Dedifferentiated amniotic fluid mesenchymal stem cell (primary cell): ENCODE measurements at regions not wholly inside any gene's neighbourhood (a gene's known extent, or its start where the extent isn't known, plus 50 kb on each side); places are given as distances from the start of the nearest gene placed in this dataset.

ENCODE experiments used
- DNase-seq: peaks from one replicate; pipeline ENCODE4 v3.0.0-alpha.2; 2016; ENCODE audit errors: extremely low spot score

DNA sequence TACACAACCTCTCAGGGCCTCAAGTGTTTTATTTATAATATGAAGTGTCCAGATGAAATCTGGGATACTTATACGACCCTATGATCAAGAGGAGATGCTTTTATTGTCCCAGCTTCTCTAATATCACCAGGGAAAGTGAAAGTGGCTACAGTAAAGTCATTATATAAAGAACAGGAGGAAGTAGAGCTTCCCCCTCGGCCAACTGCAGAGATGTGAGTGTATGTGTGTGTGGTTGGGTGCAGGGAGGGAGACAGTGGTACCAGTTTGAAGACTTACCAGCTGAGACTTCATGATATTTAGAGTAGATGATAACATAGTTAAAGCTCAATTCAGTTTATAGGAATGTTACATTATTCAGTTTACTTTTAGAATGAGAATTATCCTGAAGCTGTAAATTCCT lies 373.6 kb upstream of the DDI1 start:
- no peak for DNase-seq

DNA sequence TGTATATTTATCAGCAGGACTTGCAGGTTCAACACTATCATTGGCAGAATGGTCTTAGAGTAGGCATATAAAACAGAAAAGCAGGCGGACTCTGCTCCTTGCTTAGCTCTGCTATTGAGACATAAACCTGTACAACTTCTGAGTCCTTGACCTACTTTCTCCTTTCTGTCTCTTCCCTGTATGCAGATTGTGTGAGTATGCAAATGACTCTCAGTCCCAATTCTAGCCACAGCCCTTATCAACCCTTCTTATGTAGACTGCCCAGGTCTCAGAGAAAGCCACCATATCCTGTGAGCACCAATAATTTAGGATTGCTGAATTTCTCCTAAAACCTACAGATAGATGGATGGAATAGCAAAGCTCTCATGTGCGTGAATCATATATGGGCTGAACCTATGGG lies 367.6 kb upstream of the DDI1 start:
- no peak for DNase-seq

DNA sequence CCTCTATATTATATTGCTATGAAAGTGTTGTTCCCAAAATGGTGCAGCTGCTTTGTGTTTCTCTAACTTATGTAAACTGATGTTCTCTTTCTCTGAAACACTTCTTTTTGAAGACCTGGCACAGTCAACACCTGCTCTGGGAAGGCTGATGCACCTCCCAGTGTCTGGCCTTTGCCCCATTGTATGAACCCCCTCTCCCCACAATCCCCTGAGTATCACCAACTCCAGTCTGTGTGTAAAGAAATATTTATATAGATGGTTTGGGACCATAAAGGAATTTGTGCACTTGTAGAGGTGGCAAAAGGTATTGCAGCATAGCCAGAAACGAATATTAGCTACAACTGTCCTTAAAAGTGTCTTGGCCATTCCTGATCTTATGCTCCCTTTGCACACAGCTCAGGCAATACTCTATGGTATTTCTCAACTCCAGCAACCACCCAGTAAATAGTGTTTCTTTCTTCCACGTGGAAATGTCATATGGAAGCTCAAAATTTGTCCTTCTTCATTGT lies 365.2 kb upstream of the DDI1 start:
- no peak for DNase-seq

DNA sequence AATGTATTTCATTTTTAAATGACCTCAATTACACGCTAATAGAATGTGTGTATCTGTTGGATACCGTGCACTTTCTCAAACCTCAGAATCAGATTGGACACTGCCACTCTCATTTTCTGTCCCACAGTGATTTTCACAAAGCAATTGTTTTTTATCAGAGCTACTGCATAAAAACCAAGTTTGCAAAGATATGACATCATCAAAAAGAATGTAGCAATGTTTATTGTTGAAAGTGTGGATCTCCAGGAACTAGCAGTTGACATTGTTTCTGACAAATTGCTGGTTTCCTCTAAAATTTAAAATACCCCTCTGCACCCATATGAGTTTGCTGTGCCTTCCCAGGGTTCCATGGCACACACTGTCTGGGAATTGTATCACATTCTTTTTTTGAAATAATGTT lies 362.7 kb upstream of the DDI1 start:
- DNase-seq: peak; percentile 26

DNA sequence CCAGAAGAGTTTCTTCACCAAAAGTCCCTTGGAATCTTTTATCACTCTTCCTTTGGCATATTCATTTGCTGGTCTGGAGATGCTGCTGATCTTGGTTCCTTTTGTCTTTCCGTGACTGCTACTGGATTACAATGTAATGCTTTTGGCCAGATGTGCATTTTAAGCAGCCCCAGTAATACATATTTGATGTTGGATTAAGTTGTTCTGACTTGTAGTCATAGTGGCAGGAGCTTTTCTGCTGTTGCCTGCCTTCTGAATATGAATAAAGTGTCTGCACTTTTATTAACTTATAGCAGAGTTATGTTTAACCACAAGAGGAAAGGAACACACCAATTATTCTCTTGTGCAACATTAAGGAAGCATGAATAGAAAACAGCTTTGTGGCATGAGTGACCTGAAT lies 360.0 kb upstream of the DDI1 start:
- no peak for DNase-seq

DNA sequence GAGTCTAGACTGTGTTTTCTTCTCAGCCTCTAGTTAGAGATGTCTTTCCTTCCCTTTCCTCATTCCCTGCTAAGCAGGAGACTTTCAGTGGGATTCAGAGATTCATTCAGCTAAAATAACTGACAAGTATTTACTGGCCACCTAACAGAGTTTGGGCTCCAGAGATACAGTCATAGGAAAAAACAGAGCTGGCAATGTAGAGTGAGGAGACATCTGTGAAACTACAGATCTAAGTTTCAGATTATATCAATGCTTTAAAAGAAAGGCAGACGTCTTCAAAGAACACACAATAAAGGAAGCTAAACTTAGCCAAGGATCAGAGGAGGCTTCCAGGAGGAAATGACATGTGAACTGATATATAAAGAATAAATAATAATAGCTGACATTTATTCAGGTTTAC lies 355.6 kb upstream of the DDI1 start:
- no peak for DNase-seq

DNA sequence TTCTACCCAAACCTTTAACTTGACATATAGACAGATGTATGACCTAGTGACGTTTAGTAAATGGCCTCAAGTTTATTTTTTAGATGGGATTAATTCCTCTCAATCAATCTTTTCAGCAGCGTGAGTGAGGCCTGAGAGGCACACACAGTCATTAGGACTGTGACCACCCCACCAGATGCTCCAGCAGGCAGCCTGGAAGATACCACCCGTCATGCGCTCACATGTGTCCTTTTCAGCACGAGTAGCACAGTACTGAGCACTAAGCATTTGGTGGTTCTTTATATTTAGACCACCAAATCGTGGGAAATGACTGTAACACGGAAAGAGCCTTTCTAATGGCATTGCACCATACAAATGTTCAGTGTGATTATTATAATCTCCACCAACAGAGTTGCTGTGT lies 354.6 kb upstream of the DDI1 start:
- DNase-seq: no peak

DNA sequence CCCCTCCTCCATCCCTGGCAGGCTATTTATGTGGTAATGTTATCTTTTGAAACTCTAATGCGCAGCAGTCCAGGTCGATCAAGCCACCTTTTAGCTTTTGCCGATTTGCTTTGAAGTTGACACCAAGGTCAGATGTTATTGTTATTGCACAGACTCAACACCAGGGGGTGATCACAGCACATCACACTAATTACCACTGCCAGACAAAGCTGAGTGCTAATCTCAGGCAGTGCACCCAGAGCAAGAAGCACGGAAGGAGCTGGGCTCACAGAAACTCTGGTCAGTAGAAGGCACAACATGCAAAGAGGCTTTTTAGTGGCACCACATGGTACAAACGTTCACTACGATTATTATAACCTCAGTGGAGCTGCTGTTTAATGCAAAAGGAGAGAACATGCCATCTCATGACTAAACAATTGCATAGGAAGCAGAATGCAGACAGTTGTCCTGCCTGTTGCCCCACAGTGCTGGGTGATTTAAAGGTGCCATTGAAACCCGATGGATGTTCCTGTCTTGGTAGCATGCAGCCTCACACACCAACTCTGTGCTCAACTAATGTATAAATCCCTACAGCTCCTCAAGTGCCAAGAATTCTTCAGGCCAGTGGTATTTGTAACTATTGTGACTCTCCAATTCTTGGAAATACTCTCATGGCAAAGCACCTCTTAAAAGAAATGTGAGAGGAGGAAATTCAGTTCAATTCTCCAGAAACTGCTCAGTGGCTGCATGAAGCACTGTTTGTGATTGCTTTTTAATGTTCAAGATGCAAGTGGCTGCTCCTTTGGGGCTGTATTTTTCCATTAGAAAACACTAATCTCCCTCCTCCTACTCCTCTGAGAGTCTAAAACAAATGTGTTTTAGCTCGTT lies 353.9 kb upstream of the DDI1 start:
- DNase-seq: peak; percentile 74

DNA sequence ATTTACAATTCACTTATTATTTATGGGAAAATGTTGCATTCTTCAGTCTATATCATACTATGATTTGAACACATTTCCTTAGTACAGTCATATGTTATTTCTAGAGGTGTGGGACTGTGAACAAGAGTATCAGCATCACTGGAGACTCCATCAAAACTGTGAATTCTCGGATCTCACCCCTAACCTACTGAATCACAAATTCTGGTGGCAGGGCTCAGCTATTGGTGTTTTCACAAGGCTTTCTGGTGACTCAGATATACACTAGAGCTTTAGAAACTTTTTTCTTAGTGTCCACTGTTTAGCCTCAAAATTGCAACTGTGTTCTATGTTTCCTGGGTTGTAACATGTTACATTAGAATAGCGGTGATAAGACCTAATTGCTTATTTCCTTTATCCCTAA lies 352.9 kb upstream of the DDI1 start:
- no peak for DNase-seq

DNA sequence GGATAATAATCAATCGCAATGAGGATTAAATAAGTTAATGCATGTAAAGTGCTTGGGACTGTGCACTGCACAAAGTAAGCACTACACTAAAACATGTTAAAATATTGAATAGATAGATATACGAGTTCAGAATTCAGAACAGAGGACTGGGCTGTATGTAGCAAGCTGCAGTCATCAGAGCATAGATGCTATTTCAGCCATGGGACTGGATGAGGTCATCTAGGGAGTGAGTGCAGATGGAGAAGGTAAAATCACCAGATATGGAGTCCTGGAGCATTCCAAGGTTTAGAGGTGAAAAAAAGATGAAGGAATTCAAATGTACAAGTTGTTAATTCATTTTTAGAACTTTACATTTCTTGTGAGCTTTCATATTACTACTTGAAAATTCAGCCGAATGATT lies 347.5 kb upstream of the DDI1 start:
- DNase-seq: no peak

DNA sequence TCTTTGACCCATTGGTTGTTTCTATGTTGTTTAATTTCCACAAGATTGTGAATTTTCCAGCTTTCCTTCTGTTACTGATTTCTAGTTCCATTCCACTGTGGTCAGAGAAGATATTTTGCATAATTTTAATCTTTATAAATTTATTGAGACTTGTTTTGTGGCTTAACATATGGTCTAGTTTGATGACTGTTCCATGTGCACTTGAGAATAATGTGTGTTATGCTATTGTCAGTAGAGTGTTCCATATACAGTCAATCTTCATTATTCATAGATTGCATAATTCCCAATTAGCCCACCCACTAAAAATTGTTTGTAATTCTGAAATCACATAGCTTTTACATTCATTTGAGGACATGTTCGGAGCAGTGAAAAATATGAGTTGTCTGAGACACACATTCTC lies 346.1 kb upstream of the DDI1 start:
- DNase-seq: no peak

DNA sequence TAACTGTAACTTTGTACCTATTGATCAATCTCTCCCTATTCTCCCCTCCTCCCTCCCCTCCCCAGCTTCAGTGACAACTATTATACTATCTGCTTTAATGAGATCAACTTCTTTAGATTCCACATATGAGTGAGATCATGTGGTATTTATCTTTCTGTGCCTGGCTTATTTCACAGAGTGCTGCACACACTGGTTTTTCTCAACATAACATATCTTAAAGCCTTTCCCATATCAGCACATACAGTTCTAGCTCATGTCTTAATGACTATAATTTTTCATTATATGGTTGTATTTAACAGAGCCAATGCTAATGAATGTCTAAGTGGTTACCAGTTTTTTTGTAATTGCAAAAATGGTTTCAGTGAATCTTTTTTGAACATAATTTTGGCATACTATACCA lies 340.3 kb upstream of the DDI1 start:
- no peak for DNase-seq

DNA sequence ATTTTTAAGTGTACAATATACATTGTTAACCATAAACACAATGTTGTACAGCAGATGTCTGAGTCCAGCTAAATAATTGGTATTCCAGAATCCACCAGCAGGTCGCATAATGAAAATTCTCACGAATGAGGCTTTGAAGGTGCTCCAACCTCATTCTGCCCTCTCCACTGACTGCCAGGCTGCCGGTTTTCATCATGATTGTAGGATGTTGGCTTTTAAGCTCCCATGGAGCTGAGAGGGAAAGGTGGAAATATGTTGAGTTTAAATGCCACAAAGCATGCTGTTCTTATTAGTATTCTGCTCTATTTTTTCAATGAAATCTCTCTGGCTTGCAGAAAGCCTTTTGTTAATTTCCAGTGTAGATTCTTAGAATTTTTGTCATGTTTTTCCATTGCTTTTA lies 337.2 kb upstream of the DDI1 start:
- peak; percentile 22 for DNase-seq

DNA sequence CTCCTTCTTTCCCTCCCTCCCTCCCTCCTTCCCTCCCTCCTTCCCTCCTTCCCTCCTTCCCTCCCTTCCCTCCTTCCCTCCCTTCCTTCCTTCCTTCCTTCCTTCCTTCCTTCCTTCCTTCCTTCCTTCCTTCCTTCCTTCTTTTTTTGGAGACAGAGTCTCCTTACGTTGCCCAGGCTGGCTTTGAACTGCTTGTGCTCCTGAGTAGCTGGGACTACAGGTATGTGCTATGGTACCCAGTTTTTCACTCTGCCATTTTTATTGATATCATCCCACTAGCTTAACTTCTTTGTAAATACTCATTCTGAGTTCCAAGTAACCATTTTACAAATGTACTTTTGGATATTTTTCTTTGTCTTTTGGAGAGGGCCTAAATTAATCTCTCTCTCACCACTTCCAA lies 336.8 kb upstream of the DDI1 start:
- no peak for DNase-seq

DNA sequence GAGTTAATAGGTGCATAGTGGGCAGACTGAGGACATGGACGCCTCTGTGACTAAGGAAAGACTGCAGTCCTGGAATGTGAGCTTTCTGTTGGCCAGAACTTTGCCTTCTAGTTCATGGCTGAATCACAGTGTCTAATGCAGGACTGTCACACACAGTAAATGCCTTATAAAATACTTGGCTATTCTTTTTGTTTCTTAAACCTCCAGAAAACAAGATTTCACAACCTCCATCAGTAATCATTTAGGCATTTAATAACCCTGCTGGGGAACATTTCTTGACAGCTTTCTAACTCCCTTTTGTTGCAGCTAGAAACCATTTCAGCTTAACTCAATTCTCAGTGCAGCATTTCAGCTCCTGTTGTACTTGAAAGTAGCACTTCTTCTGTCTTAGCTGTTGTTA lies 335.8 kb upstream of the DDI1 start:
- peak; percentile 62 for DNase-seq

DNA sequence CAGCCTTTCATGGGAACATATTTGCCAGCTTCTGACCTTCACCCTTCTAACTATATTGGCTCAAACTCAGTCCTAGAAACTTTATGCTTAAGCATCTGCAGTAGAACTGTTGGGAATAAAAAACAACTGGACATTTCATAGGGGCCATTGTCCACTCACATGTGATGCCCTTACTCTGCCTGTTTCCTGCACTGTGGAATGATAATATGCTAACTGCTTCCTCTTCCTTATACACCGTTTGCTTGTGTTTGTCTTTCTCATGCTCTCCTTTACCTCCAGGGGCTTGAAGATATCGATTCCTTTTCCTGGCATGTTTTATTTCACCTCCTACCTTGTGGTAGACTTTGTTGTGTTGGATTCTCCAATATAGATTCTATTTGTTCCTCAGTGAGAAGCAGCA lies 333.0 kb upstream of the DDI1 start:
- DNase-seq: no peak

DNA sequence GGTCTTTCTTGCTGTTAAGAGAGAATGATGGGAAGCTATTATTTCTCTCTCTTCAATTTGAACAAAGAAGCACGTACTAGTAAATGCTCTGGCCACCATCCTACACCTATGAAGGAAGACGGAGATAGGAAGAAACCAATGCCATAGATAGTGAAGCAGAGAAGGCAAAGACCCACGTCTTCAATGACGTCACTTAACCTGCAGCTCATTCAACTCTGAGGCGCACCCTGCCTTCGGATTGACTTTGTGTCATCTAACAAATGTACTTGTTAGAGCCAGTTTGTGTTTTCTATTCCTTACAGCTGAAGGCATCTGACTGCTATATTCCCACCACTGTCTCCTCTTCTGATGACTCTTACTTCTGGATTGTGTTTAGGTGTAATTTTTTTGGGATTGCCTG lies 332.5 kb upstream of the DDI1 start:
- no peak for DNase-seq

DNA sequence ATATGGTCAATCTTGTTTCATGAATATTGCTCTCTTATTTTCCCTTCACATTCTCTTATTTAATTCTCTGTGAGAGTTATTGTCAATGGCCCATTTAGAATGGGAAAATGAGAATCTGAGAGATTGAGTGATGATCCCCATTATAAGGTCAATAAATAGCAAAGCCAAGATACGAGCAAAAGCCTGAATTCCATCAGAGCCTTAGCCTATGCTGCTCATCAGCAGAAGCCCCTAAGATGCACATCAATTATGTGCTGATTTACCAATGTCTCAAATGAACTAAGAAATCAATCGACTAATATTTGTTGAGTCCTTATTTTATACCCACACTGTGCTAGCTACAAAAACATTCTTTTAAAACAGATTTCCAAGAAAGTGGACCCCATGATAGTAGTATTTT lies 330.8 kb upstream of the DDI1 start:
- no peak for DNase-seq

DNA sequence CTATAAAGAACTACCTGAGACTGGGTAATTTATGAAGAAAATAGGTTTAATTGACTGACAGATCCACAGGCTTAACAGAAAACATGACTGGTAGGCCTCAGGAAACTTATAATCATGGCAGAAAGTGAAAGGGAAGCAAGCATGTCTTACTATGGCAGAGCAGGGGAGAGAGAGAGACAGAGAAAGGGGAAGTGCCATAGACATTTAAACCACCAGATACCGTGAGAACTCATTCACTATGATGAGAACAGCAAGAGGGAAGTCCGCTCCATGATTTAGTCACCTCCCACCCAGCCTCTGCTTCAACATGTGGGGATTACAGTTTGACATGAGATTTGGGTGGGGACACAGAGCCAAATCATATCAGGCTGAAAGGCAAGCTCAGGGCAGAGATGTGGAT lies 327.1 kb upstream of the DDI1 start:
- DNase-seq: no peak

DNA sequence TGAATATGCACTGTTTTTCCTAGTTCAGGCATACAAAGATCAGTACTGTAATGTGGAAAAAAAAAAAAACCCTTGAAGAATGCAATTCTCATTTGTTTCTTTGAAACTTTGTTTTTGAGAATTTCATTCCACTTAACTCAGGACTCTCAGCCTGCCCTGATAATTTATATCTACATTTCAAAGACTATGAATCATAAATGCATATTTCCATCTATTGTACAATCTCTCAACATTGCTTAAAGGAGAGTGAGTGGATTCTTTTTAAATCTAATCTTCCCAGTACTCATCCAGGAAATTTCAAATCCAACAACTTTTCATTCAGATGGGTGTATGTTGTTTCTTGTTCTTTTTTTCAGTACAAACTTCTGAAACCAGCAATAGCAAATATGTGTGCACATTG lies 322.2 kb upstream of the DDI1 start:
- DNase-seq: peak; percentile 62

DNA sequence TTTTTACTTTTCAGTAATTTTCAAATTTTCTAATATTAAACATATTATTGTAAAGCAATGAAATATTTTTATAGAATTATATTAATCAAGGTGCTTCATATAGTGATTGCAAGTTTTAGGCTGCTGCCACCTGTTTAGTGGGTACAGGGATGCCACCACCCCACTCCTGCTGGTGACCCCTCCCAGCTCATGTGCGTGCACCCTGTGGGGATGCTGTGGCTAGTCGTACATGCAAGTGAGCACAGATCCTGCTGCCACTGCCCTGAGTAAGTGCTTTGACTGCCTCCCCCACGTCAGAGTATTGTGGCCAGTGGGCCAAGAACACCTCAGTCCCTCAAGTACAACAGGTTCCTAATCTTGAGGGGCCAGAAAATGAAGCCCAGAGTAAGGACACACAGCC lies 320.1 kb upstream of the DDI1 start:
- no peak for DNase-seq

DNA sequence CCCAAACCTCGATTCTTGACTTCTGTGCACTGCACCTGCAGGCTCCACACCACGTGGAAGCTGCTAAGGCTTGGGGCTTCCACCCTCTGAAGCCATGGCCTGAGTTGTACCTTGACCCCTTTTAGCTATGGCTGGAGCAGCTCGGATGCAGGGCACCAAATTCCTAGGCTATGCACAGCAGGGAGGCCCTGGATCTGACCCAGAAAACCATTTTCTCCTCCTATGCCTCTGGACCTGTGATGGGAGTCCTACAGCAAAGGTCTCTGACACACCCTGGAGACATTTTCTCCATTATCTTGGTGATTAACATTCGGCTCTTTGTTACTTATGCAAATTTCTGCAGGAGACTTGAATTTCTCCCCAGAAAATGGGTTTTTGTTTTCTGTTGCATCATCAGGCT lies 309.2 kb upstream of the DDI1 start:
- DNase-seq: no peak

DNA sequence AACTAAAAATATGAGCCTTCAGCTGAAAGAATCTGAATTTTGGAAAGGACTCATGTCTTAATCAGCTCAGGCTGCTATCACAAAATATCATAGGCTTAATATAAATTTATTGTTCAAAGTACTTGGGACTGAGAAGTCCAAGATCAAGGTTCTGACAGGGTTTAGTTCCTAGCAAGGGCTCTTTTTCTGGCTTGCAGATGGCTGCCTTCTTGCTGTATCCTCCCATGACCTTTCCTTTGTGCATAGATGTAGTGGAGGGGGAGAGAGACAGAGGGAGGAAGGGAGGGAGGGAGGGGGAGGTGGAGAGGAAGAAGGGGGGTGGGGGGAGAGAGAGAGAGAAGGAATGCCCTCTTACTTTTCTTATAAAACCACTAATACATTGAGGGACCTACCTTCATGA lies 306.8 kb upstream of the DDI1 start:
- no peak for DNase-seq
